T-helper 2 cell treated with Interferon-gamma antibody and Interleukin-4, amounts not matched to agents 5 μg/mL and 100 μg/mL, for 36 hours (primary cell): ENCODE measurements at regions not wholly inside any gene's neighbourhood (a gene's known extent, or its start where the extent isn't known, plus 50 kb on each side); places are given as distances from the start of the nearest gene placed in this dataset.

Experiments used
- DNase-seq: peaks from one replicate; pipeline ENCODE4 v3.0.0; 2021; ENCODE audit warnings: low spot score
- H3K27ac Mint-ChIP-seq: one replicate; pipeline ENCODE4 v1.8.0; 2021; ENCODE audit warnings: mild to moderate bottlenecking, mixed read lengths
- H3K27me3 Mint-ChIP-seq: one replicate; pipeline ENCODE4 v1.8.0; 2021; ENCODE audit warnings: low read depth, mixed read lengths
- H3K36me3 Mint-ChIP-seq: one replicate; pipeline ENCODE4 v1.8.0; 2021; ENCODE audit warnings: low read depth, mixed read lengths
- H3K4me1 Mint-ChIP-seq: one replicate; pipeline ENCODE4 v1.8.0; 2021; ENCODE audit warnings: low read depth, mixed read lengths
- H3K4me3 Mint-ChIP-seq: one replicate; pipeline ENCODE4 v1.8.0; 2022; ENCODE audit warnings: mild to moderate bottlenecking, moderate library complexity, mixed read lengths
- H3K9me3 Mint-ChIP-seq: one replicate; pipeline ENCODE4 v1.8.0; 2021; ENCODE audit warnings: mixed read lengths

- Mint-ChIP-seq H3K4me3 (no peak overlapping the region), H3K9me3 (no peaks in the 10 kb centered on the region), H3K4me1 (no peaks in the 10 kb centered on the region), H3K36me3 (no peaks in the 10 kb centered on the region), H3K27ac (no peak overlapping the region), H3K27me3 (no peaks in the 10 kb centered on the region)
- DNase-seq: no peak
These were observed 275.3 kb downstream of the HTR1A start for GRCh38 chr5:63686938-63687337.

GRCh38 chr5:63686181-63686580 lies 276.1 kb downstream of the HTR1A start:
- Mint-ChIP-seq H3K4me3 (no peak overlapping the region), H3K27ac (no peak overlapping the region), H3K4me1 (no peaks in the 10 kb centered on the region), H3K36me3 (no peaks in the 10 kb centered on the region), H3K27me3 (no peaks in the 10 kb centered on the region), H3K9me3 (peaks cover 4% of the 10 kb centered on the region)
- DNase-seq: no peak

DNA sequence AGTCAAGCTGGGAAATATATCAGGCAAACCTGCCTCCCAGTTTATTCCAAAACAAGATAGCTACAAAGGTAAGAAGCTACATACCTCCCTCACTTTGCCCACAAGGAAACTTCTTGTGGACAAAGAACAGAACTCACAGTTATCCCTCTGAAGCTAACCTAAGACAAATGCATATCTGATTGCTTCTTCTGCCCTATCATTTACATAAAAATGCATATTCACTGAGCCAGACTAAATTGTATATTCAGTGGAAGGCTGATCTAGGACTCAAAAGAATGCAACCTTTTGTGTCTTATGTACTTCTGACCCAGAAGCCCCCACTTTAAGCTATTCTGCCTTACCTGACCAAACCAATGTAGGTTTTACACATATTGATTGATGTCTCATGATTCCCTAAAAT lies 276.8 kb downstream of the HTR1A start:
- no peaks in the 10 kb centered on the region for H3K36me3 Mint-ChIP-seq
- H3K27me3 Mint-ChIP-seq: no peaks in the 10 kb centered on the region
- no peaks in the 10 kb centered on the region for H3K4me1 Mint-ChIP-seq

GRCh38 chr5:63674881-63675280 lies 287.4 kb downstream of the HTR1A start:
- peaks cover 34% of the 10 kb centered on the region for H3K9me3 Mint-ChIP-seq
- H3K4me1 Mint-ChIP-seq: no peaks in the 10 kb centered on the region
- no peak for DNase-seq
- H3K27me3 Mint-ChIP-seq: no peaks in the 10 kb centered on the region
- H3K27ac Mint-ChIP-seq: no peak overlapping the region
- no peak overlapping the region for H3K4me3 Mint-ChIP-seq
- no peaks in the 10 kb centered on the region for H3K36me3 Mint-ChIP-seq

More for the DNA sequence above, 276.8 kb downstream of the HTR1A start:
- H3K4me3 Mint-ChIP-seq: no peak overlapping the region
- DNase-seq: no peak
- peaks cover 4% of the 10 kb centered on the region for H3K9me3 Mint-ChIP-seq
- H3K27ac Mint-ChIP-seq: no peak overlapping the region

DNA sequence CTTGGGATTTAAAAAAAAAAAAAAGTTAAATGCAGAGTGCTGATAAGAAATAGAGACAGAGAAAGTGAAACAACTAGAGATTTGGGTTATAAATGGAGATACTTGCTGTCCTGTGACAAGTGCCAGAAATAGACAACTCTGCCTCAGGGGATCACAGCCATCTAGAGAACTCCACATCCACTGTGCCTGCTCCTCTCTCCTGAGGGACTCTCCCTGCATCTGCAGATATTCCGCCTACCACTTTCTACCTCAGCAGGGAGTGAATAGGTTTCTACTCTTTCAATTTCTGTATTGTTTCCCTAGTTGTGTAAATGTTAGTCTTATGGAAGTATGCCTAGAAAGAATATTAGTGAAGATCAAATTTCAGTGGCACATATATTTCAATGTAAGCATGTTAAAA lies 307.2 kb downstream of the HTR1A start:
- no peaks in the 10 kb centered on the region for H3K27me3 Mint-ChIP-seq
- H3K4me3 Mint-ChIP-seq: no peak overlapping the region
- no peak overlapping the region for H3K27ac Mint-ChIP-seq
- no peaks in the 10 kb centered on the region for H3K4me1 Mint-ChIP-seq
- peaks cover 17% of the 10 kb centered on the region for H3K9me3 Mint-ChIP-seq
- DNase-seq: no peak
- no peaks in the 10 kb centered on the region for H3K36me3 Mint-ChIP-seq

- no peaks in the 10 kb centered on the region for H3K4me1 Mint-ChIP-seq
These were observed 311.7 kb downstream of the HTR1A start for GRCh38 chr5:63650581-63650980.

GRCh38 chr5:63648376-63648775 lies 313.9 kb downstream of the HTR1A start:
- H3K4me3 Mint-ChIP-seq: no peak overlapping the region
- no peaks in the 10 kb centered on the region for H3K27me3 Mint-ChIP-seq
- DNase-seq: no peak
- no peaks in the 10 kb centered on the region for H3K4me1 Mint-ChIP-seq
- peaks cover 21% of the 10 kb centered on the region for H3K9me3 Mint-ChIP-seq
- no peak overlapping the region for H3K27ac Mint-ChIP-seq
- H3K36me3 Mint-ChIP-seq: no peaks in the 10 kb centered on the region

More at GRCh38 chr5:63650581-63650980, 311.7 kb downstream of the HTR1A start:
- Mint-ChIP-seq H3K4me3 (no peak overlapping the region), H3K27me3 (no peaks in the 10 kb centered on the region), H3K27ac (no peak overlapping the region), H3K36me3 (no peaks in the 10 kb centered on the region), H3K9me3 (peaks cover 11% of the 10 kb centered on the region)
- DNase-seq: no peak

DNA sequence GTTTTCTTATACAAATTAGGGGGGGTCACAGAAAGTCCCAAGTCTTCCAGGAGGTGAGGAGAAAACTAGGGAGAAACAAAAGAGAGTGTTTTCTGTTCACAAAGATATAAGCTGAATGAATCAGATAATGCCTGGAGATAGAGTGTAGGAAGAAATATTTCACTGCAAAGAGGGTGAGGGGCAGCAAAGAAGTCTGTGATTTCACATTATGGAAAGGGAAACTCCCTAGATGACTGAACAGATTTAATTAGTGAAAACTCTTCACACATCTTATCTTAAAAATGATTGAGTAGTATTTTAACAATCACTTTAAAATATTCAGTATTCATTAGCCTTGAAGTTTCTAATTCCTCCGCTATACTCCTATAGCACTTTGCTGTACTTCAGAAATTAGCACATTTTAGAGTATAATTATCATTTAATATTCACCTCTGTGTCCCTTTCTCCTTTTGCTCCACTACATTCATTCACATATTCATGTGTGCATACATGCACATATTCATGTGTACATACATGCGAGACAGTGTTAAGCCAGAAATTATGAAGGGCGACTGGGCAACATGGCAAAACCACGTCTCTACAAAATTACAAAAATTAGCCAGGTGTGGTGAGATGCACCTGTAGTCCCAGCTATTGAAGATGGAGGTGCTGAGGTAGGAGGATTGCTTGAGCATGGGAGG lies 332.2 kb downstream of the HTR1A start:
- Mint-ChIP-seq H3K4me1 (no peaks in the 10 kb centered on the region), H3K27ac (no peak overlapping the region), H3K4me3 (no peak overlapping the region), H3K27me3 (no peaks in the 10 kb centered on the region), H3K9me3 (peaks cover 31% of the 10 kb centered on the region), H3K36me3 (no peaks in the 10 kb centered on the region)
- no peak for DNase-seq

DNA sequence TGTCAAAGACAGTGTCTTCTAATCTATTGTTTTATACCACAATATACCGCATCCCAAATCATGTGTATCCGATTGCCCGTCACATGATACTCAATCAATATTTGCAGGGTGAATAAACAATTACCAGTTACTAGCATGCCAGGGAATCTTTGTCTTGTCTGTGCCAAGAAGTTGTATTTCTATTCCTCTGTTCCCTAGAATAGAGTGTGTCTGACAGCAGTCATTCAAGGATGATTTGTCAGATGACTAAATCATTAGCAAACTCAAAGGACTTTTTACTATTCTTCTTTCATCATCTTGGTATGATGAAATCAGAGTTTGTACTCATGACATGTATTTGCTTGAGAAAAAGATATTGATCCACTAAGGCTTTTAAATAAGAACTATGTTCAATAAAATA lies 348.8 kb downstream of the HTR1A start:
- Mint-ChIP-seq H3K27me3 (no peaks in the 10 kb centered on the region), H3K4me1 (no peaks in the 10 kb centered on the region), H3K4me3 (no peak overlapping the region), H3K9me3 (peaks cover 18% of the 10 kb centered on the region), H3K27ac (no peak overlapping the region), H3K36me3 (no peaks in the 10 kb centered on the region)
- no peak for DNase-seq

- Mint-ChIP-seq H3K27ac (no peak overlapping the region), H3K4me3 (no peak overlapping the region), H3K36me3 (no peaks in the 10 kb centered on the region), H3K4me1 (no peaks in the 10 kb centered on the region), H3K9me3 (peaks cover 17% of the 10 kb centered on the region), H3K27me3 (no peaks in the 10 kb centered on the region)
- DNase-seq: no peak
These were observed 358.2 kb downstream of the HTR1A start for GRCh38 chr5:63603996-63604395.

DNA sequence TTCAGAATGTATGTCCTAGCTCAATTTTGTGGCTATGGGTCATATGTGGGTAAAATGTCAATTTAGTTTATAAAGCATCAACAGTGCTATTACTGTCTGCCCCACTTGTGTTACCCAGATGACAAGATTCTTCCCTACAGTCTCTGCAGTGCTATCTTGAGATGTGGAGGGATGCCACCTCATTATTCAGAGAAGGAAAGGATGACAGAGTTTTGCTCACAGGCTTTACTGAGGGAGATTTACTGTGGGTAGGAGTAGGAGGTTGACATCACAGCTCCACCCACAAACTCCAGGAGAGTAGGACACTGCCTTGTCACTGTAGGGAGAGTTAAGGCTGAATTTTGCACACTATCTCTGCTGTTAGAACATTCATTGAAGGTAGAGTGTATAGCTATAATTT lies 359.3 kb downstream of the HTR1A start:
- no peak for DNase-seq
- Mint-ChIP-seq H3K4me1 (no peaks in the 10 kb centered on the region), H3K27ac (no peak overlapping the region), H3K9me3 (peaks cover 17% of the 10 kb centered on the region), H3K36me3 (no peaks in the 10 kb centered on the region), H3K4me3 (no peak overlapping the region), H3K27me3 (no peaks in the 10 kb centered on the region)

- DNase-seq: no peak
- H3K36me3 Mint-ChIP-seq: no peaks in the 10 kb centered on the region
- H3K4me3 Mint-ChIP-seq: no peak overlapping the region
- H3K9me3 Mint-ChIP-seq: peaks cover 12% of the 10 kb centered on the region
- no peaks in the 10 kb centered on the region for H3K27me3 Mint-ChIP-seq
- no peak overlapping the region for H3K27ac Mint-ChIP-seq
- no peaks in the 10 kb centered on the region for H3K4me1 Mint-ChIP-seq
These were observed 366.0 kb downstream of the HTR1A start for GRCh38 chr5:63596254-63596653.

GRCh38 chr5:63573380-63573779 lies 388.9 kb downstream of the HTR1A start:
- H3K4me1 Mint-ChIP-seq: no peaks in the 10 kb centered on the region
- peaks cover 5% of the 10 kb centered on the region for H3K9me3 Mint-ChIP-seq
- no peak overlapping the region for H3K27ac Mint-ChIP-seq
- H3K27me3 Mint-ChIP-seq: no peaks in the 10 kb centered on the region
- no peak overlapping the region for H3K4me3 Mint-ChIP-seq
- no peaks in the 10 kb centered on the region for H3K36me3 Mint-ChIP-seq
- DNase-seq: no peak

GRCh38 chr5:63572740-63573139 lies 389.5 kb downstream of the HTR1A start:
- Mint-ChIP-seq H3K9me3 (peaks cover 5% of the 10 kb centered on the region), H3K27ac (no peak overlapping the region), H3K4me3 (no peak overlapping the region), H3K36me3 (no peaks in the 10 kb centered on the region), H3K4me1 (no peaks in the 10 kb centered on the region), H3K27me3 (no peaks in the 10 kb centered on the region)
- no peak for DNase-seq

DNA sequence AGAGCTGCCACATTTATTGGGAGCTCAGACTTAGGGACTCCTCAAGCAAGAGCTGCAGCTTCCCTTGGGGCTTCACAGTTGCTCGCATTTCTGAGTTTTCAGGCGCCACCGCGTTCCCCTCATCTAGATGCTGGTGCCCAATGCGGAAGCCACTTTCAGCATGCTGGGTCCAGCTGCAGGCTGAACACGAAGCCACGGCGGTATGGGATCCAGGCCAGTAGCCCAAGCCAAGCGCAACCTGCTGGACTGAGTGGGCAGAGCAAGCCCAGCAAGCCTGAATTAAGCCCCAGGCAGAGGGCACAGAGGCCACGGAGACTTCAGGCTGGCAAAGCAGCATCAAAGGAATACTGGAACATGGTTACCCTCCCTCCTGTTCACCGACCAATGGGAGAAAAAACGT lies 391.5 kb downstream of the HTR1A start:
- DNase-seq: no peak
- Mint-ChIP-seq H3K4me3 (no peak overlapping the region), H3K9me3 (peaks cover 9% of the 10 kb centered on the region), H3K27me3 (no peaks in the 10 kb centered on the region), H3K4me1 (no peaks in the 10 kb centered on the region), H3K36me3 (no peaks in the 10 kb centered on the region), H3K27ac (no peak overlapping the region)
